SK-N-SH treated with all-trans-retinoic acid at 6 μM for 48 hours (cell line): ENCODE measurements at regions not wholly inside any gene's neighbourhood (a gene's known extent, or its start where the extent isn't known, plus 50 kb on each side); places are given as distances from the start of the nearest gene placed in this dataset.

Experiments used
- ATAC-seq: fragments of 200-7000 bp; cut with Tn5 transposase; 3 replicates; pipeline ENCODE4 v1.9.1; 2020; ENCODE audit warnings: mild to moderate bottlenecking, moderate library complexity
- ARNTL ChIP-seq: fragments of 450-650 bp; formaldehyde crosslinking; IDR thresholded peaks from 2 replicates; pipeline ENCODE4 v1.5.0; 2020; ENCODE audit warnings: low read depth, mild to moderate bottlenecking, moderate library complexity, borderline replicate concordance
- BACH2 ChIP-seq: fragments of 250-450 bp; sonication (Bioruptor Pico); IDR thresholded peaks from 2 replicates; pipeline ENCODE4 v1.9.0; 2021; ENCODE audit warnings: mild to moderate bottlenecking, borderline replicate concordance
- CSDC2 ChIP-seq: fragments of 250-450 bp; sonication (Bioruptor Pico); IDR thresholded peaks from 2 replicates; pipeline ENCODE4 v1.5.0; 2020; ENCODE audit warnings: mild to moderate bottlenecking, moderate library complexity
- ESRRG ChIP-seq: fragments of 250-450 bp; sonication (Bioruptor Pico); IDR thresholded peaks from 2 replicates; pipeline ENCODE4 v1.6.1; 2021; ENCODE audit warnings: mild to moderate bottlenecking
- GLIS3 ChIP-seq: fragments of 250-450 bp; sonication (Bioruptor Pico); IDR thresholded peaks from 2 replicates; pipeline ENCODE4 v1.5.0; 2020; ENCODE audit warnings: mild to moderate bottlenecking, moderate library complexity
- ISL1 ChIP-seq: fragments of 250-450 bp; sonication (Bioruptor Pico); IDR thresholded peaks from 2 replicates; pipeline ENCODE4 v2.1.2; 2022; ENCODE audit warnings: mild to moderate bottlenecking, moderate library complexity
- OSR1 ChIP-seq: fragments of 250-450 bp; sonication (Bioruptor Pico); IDR thresholded peaks from 2 replicates; pipeline ENCODE4 v1.8.0; 2022; ENCODE audit warnings: moderate library complexity, mild to moderate bottlenecking, inconsistent platforms
- PPARA ChIP-seq: fragments of 250-450 bp; sonication (Bioruptor Pico); IDR thresholded peaks from 2 replicates; pipeline ENCODE4 v1.5.0; 2020; ENCODE audit warnings: mild to moderate bottlenecking, borderline replicate concordance
- RARB ChIP-seq: fragments of 250-450 bp; sonication (Bioruptor Pico); IDR thresholded peaks from 2 replicates; pipeline ENCODE4 v1.8.0; 2021; ENCODE audit warnings: mild to moderate bottlenecking, moderate library complexity
- SNAI2 ChIP-seq: fragments of 250-450 bp; sonication (Bioruptor Pico); IDR thresholded peaks from 2 replicates; pipeline ENCODE4 v1.5.0; 2020; ENCODE audit warnings: mild to moderate bottlenecking, moderate library complexity
- TCF4 ChIP-seq: fragments of 250-450 bp; sonication (Bioruptor Pico); IDR thresholded peaks from 2 replicates; pipeline ENCODE4 v1.8.0; 2021; ENCODE audit warnings: mild to moderate bottlenecking, moderate library complexity, borderline replicate concordance
- TOX ChIP-seq: fragments of 250-450 bp; sonication (Bioruptor Pico); IDR thresholded peaks from 2 replicates; pipeline ENCODE4 v1.8.0; 2021; ENCODE audit warnings: mild to moderate bottlenecking, moderate library complexity, borderline replicate concordance
- ZC3H10 ChIP-seq: fragments of 250-450 bp; sonication (Bioruptor Pico); IDR thresholded peaks from 2 replicates; pipeline ENCODE4 v1.5.1; 2021; ENCODE audit warnings: mild to moderate bottlenecking, moderate library complexity
- ZFP3 ChIP-seq: fragments of 250-450 bp; sonication (Bioruptor Pico); IDR thresholded peaks from 2 replicates; pipeline ENCODE4 v1.5.0; 2020; ENCODE audit warnings: mild to moderate bottlenecking, moderate library complexity
- ZFP30 ChIP-seq: fragments of 450-650 bp; formaldehyde crosslinking; IDR thresholded peaks from 2 replicates; pipeline ENCODE4 v1.5.0; 2022; ENCODE audit warnings: mild to moderate bottlenecking, moderate library complexity
- ZNF565 ChIP-seq: fragments of 450-650 bp; formaldehyde crosslinking; conservative IDR thresholded peaks from 2 replicates; pipeline ENCODE4 v1.5.0; 2020; ENCODE audit warnings: low read depth, mild to moderate bottlenecking, moderate library complexity
- ZNF70 ChIP-seq: fragments of 450-650 bp; formaldehyde crosslinking; IDR thresholded peaks from 2 replicates; pipeline ENCODE4 v1.5.0; 2020; ENCODE audit warnings: mild to moderate bottlenecking, moderate library complexity
- ZNF8 ChIP-seq: fragments of 450-650 bp; formaldehyde crosslinking; IDR thresholded peaks from 2 replicates; pipeline ENCODE4 v1.5.0; 2020; ENCODE audit warnings: mild to moderate bottlenecking, moderate library complexity
- TF ChIP-seq, protein P1 (sequence below): fragments of 250-450 bp; sonication (Bioruptor Pico); IDR thresholded peaks from 2 replicates; pipeline ENCODE4 v1.8.0; 2020; ENCODE audit warnings: mild to moderate bottlenecking, moderate library complexity, borderline replicate concordance
- TF ChIP-seq, protein P2 (sequence below): fragments of 250-450 bp; sonication (Bioruptor Pico); IDR thresholded peaks from 2 replicates; pipeline ENCODE4 v1.5.1; 2021; ENCODE audit warnings: mild to moderate bottlenecking, moderate library complexity
- TF ChIP-seq, protein P3 (sequence below): fragments of 250-450 bp; sonication (Bioruptor Pico); IDR thresholded peaks from 2 replicates; pipeline ENCODE4 v1.5.1; 2020; ENCODE audit warnings: low read depth, mild to moderate bottlenecking, moderate library complexity
- TF ChIP-seq, protein P4 (sequence below): fragments of 250-450 bp; sonication (Bioruptor Pico); IDR thresholded peaks from 2 replicates; pipeline ENCODE4 v1.5.0; 2020; ENCODE audit warnings: mild to moderate bottlenecking, moderate library complexity

DNA sequence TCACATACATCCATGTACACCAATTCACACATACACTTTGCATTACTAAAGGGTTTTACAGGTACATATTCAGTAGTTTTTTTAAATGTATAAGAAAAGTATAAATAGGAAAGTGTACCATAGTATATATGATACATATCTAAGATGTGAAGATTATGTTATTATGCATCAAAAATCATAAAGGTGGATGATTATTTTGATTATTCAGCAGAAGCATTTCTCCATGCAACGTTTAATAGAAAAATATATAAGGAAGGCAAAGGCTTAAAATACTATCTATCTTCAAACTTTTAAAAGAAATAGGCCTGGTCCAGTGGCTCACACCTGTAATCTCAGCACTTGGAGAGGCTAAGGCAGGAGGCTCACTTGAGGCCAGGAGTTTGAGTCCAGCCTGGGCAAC is 133.5 kb upstream of the KLF3 start:
- no peak for ATAC-seq
- TF ChIP-seq ESRRG (CRISPR knock-in tag) (no peak), PPARA (CRISPR knock-in tag) (no peak), ZNF8 (CRISPR knock-in tag) (no peak), SNAI2 (CRISPR knock-in tag) (no peak), ZFP30 (CRISPR knock-in tag) (no peak), CSDC2 (no peak), TOX (CRISPR knock-in tag) (no peak), RARB (CRISPR knock-in tag) (no peak), ARNTL (CRISPR knock-in tag) (no peak), ZNF70 (CRISPR knock-in tag) (no peak), ISL1 (no peak), BACH2 (CRISPR knock-in tag) (no peak), TCF4 (CRISPR knock-in tag) (no peak), ZFP3 (CRISPR knock-in tag) (no peak)
- TF ChIP-seq, protein P1, sequence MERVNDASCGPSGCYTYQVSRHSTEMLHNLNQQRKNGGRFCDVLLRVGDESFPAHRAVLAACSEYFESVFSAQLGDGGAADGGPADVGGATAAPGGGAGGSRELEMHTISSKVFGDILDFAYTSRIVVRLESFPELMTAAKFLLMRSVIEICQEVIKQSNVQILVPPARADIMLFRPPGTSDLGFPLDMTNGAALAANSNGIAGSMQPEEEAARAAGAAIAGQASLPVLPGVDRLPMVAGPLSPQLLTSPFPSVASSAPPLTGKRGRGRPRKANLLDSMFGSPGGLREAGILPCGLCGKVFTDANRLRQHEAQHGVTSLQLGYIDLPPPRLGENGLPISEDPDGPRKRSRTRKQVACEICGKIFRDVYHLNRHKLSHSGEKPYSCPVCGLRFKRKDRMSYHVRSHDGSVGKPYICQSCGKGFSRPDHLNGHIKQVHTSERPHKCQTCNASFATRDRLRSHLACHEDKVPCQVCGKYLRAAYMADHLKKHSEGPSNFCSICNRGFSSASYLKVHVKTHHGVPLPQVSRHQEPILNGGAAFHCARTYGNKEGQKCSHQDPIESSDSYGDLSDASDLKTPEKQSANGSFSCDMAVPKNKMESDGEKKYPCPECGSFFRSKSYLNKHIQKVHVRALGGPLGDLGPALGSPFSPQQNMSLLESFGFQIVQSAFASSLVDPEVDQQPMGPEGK (CRISPR knock-in tag) = no peak
- TF ChIP-seq, protein P2, sequence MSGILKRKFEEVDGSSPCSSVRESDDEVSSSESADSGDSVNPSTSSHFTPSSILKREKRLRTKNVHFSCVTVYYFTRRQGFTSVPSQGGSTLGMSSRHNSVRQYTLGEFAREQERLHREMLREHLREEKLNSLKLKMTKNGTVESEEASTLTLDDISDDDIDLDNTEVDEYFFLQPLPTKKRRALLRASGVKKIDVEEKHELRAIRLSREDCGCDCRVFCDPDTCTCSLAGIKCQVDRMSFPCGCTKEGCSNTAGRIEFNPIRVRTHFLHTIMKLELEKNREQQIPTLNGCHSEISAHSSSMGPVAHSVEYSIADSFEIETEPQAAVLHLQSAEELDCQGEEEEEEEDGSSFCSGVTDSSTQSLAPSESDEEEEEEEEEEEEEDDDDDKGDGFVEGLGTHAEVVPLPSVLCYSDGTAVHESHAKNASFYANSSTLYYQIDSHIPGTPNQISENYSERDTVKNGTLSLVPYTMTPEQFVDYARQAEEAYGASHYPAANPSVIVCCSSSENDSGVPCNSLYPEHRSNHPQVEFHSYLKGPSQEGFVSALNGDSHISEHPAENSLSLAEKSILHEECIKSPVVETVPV (CRISPR knock-in tag) = no peak
- TF ChIP-seq, protein P3, sequence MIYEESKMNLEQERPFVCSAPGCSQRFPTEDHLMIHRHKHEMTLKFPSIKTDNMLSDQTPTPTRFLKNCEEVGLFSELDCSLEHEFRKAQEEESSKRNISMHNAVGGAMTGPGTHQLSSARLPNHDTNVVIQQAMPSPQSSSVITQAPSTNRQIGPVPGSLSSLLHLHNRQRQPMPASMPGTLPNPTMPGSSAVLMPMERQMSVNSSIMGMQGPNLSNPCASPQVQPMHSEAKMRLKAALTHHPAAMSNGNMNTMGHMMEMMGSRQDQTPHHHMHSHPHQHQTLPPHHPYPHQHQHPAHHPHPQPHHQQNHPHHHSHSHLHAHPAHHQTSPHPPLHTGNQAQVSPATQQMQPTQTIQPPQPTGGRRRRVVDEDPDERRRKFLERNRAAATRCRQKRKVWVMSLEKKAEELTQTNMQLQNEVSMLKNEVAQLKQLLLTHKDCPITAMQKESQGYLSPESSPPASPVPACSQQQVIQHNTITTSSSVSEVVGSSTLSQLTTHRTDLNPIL (CRISPR knock-in tag) = no peak

DNA sequence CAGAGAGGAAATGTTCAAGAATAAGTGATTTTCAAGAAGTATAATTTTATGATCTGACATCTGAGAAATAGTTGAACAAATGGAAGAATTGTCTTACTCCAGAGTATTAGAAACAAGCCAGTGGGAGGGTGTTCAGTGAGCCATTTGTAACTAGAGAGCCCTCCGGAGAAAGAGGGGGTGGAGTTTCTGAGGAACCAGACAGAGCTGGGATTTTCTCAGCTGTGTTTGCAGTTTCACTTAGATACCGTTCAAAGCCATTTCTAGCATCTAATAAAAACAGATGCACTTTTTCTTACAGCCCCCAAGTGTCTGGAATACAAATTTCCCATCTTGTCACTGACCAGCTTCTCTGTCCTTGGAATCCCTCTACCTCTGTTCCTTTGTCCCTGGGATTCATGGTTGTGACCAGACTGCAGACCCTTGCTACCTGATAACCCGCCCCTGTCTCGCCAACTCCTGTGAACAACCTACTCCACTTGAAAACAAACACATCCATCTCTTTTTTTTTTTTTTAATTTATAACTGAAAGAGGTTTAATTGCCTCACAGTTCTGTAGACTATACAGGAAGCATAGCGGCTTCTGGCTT is 132.8 kb upstream of the KLF3 start:
- TF ChIP-seq TOX (CRISPR knock-in tag) (no peak), TCF4 (CRISPR knock-in tag) (no peak), ZNF70 (CRISPR knock-in tag) (no peak), GLIS3 (CRISPR knock-in tag) (no peak), PPARA (CRISPR knock-in tag) (no peak), ZC3H10 (no peak), BACH2 (CRISPR knock-in tag) (no peak), SNAI2 (CRISPR knock-in tag) (no peak), CSDC2 (no peak), ZNF565 (CRISPR knock-in tag) (no peak), OSR1 (no peak), ARNTL (CRISPR knock-in tag) (no peak), ESRRG (CRISPR knock-in tag) (no peak)
- TF ChIP-seq, protein P4, sequence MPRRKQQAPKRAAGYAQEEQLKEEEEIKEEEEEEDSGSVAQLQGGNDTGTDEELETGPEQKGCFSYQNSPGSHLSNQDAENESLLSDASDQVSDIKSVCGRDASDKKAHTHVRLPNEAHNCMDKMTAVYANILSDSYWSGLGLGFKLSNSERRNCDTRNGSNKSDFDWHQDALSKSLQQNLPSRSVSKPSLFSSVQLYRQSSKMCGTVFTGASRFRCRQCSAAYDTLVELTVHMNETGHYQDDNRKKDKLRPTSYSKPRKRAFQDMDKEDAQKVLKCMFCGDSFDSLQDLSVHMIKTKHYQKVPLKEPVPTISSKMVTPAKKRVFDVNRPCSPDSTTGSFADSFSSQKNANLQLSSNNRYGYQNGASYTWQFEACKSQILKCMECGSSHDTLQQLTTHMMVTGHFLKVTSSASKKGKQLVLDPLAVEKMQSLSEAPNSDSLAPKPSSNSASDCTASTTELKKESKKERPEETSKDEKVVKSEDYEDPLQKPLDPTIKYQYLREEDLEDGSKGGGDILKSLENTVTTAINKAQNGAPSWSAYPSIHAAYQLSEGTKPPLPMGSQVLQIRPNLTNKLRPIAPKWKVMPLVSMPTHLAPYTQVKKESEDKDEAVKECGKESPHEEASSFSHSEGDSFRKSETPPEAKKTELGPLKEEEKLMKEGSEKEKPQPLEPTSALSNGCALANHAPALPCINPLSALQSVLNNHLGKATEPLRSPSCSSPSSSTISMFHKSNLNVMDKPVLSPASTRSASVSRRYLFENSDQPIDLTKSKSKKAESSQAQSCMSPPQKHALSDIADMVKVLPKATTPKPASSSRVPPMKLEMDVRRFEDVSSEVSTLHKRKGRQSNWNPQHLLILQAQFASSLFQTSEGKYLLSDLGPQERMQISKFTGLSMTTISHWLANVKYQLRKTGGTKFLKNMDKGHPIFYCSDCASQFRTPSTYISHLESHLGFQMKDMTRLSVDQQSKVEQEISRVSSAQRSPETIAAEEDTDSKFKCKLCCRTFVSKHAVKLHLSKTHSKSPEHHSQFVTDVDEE (CRISPR knock-in tag) = no peak
- TF ChIP-seq, protein P1 (CRISPR knock-in tag) = no peak
- TF ChIP-seq, protein P2 (CRISPR knock-in tag) = no peak
- peak; percentile 41; the same call in 2 of the 3 replicates for ATAC-seq
